ENCODE measurements at regions not wholly inside any gene's neighbourhood (a gene's known extent, or its start where the extent isn't known, plus 50 kb on each side); places are given as distances from the start of the nearest gene placed in this dataset.
A peak's percentile ranks its signal among the peaks of the same experiment; 100 is the strongest.

- no TSS peak for BruUV-seq (replicated peaks)
- H3K4me3 Mint-ChIP-seq (ENCODE audit: low read depth, unreplicated experiment) = no peak overlapping the region
- CTCF ChIA-PET = interaction anchor here (0.6 to 2.7 kb wide), 4 partner anchors 69 to 141 kb away, joined by 3 to 7 read pairs (median 4); partner anchors contain the start of genes ADO and EGR2
- peak; percentile 35 for DNase-seq
- intact Hi-C loops (cut with micrococcal nuclease; ENCODE audit: unreplicated experiment) = loop anchor here (10.0 kb wide), 1 partner anchor 100 kb away; no protein-coding TSS in a partner anchor
- peaks cover 15% of the 10 kb centered on the region for H3K4me1 Mint-ChIP-seq (ENCODE audit: low read depth, unreplicated experiment)
- no peaks in the 10 kb centered on the region for H3K27me3 Mint-ChIP-seq (ENCODE audit: unreplicated experiment)
- H3K36me3 Mint-ChIP-seq (ENCODE audit: insufficient read depth, unreplicated experiment) = peaks cover 13% of the 10 kb centered on the region
- H3K9me3 Mint-ChIP-seq (ENCODE audit: low read depth, unreplicated experiment) = no peaks in the 10 kb centered on the region
- H3K27ac Mint-ChIP-seq (ENCODE audit: unreplicated experiment) = no peak overlapping the region
- no peak for TF ChIP-seq CTCF (IDR thresholded peaks at IDR 0.05; ENCODE audit: unreplicated experiment)
These were observed 69.6 kb upstream of the ADO start for GRCh38 chr10:62734781-62735463.

GRCh38 chr10:62735464-62736167 is 68.9 kb upstream of the ADO start:
- H3K27ac Mint-ChIP-seq (ENCODE audit: unreplicated experiment) = no peak overlapping the region
- CTCF ChIA-PET = interaction anchor here (0.6 to 2.7 kb wide), 5 partner anchors 15 to 193 kb away, joined by 3 to 7 read pairs (median 3); partner anchors contain the start of gene ADO
- peaks cover 13% of the 10 kb centered on the region for H3K36me3 Mint-ChIP-seq (ENCODE audit: insufficient read depth, unreplicated experiment)
- H3K9me3 Mint-ChIP-seq (ENCODE audit: low read depth, unreplicated experiment) = no peaks in the 10 kb centered on the region
- BruUV-seq (replicated peaks) = no TSS peak
- DNase-seq = no peak
- TF ChIP-seq CTCF (IDR thresholded peaks at IDR 0.05; ENCODE audit: unreplicated experiment) = no peak
- no peaks in the 10 kb centered on the region for H3K27me3 Mint-ChIP-seq (ENCODE audit: unreplicated experiment)
- no peak overlapping the region for H3K4me3 Mint-ChIP-seq (ENCODE audit: low read depth, unreplicated experiment)
- H3K4me1 Mint-ChIP-seq (ENCODE audit: low read depth, unreplicated experiment) = peaks cover 15% of the 10 kb centered on the region
- intact Hi-C loops (cut with micrococcal nuclease; ENCODE audit: unreplicated experiment) = loop anchor here (1.0 to 10.0 kb wide), 2 partner anchors 72 to 101 kb away; no protein-coding TSS in a partner anchor

GRCh38 chr10:62736168-62736546 is 68.4 kb upstream of the ADO start:
- DNase-seq = no peak
- no peak overlapping the region for H3K4me3 Mint-ChIP-seq (ENCODE audit: low read depth, unreplicated experiment)
- peaks cover 13% of the 10 kb centered on the region for H3K36me3 Mint-ChIP-seq (ENCODE audit: insufficient read depth, unreplicated experiment)
- no peak for TF ChIP-seq CTCF (IDR thresholded peaks at IDR 0.05; ENCODE audit: unreplicated experiment)
- no peaks in the 10 kb centered on the region for H3K9me3 Mint-ChIP-seq (ENCODE audit: low read depth, unreplicated experiment)
- CTCF ChIA-PET = interaction anchor here (0.5 to 1.1 kb wide), 4 partner anchors 13 to 193 kb away, joined by 3 read pairs; no protein-coding TSS in a partner anchor
- no peaks in the 10 kb centered on the region for H3K27me3 Mint-ChIP-seq (ENCODE audit: unreplicated experiment)
- intact Hi-C loops (cut with micrococcal nuclease; ENCODE audit: unreplicated experiment) = loop anchor here (1.0 to 10.0 kb wide), 2 partner anchors 71 to 101 kb away; no protein-coding TSS in a partner anchor
- peaks cover 15% of the 10 kb centered on the region for H3K4me1 Mint-ChIP-seq (ENCODE audit: low read depth, unreplicated experiment)
- no peak overlapping the region for H3K27ac Mint-ChIP-seq (ENCODE audit: unreplicated experiment)
- no TSS peak for BruUV-seq (replicated peaks)

GRCh38 chr10:62738916-62739315 is 65.6 kb upstream of the ADO start:
- Mint-ChIP-seq H3K4me1 (ENCODE audit: low read depth, unreplicated experiment) (peaks cover 15% of the 10 kb centered on the region), H3K4me3 (ENCODE audit: low read depth, unreplicated experiment) (no peak overlapping the region), H3K27me3 (ENCODE audit: unreplicated experiment) (no peaks in the 10 kb centered on the region), H3K9me3 (ENCODE audit: low read depth, unreplicated experiment) (no peaks in the 10 kb centered on the region), H3K27ac (ENCODE audit: unreplicated experiment) (no peak overlapping the region), H3K36me3 (ENCODE audit: insufficient read depth, unreplicated experiment) (no peaks in the 10 kb centered on the region)
- intact Hi-C loops (cut with micrococcal nuclease; ENCODE audit: unreplicated experiment) = loop anchor here (10.0 kb wide), 1 partner anchor 104 kb away; no protein-coding TSS in a partner anchor
- no peak for DNase-seq
- no TSS peak for BruUV-seq (replicated peaks)
- TF ChIP-seq CTCF (IDR thresholded peaks at IDR 0.05; ENCODE audit: unreplicated experiment) = no peak
- CTCF ChIA-PET = no interaction called here

All from Calu3 (cell line).